ENCODE measurements at regions not wholly inside any gene's neighbourhood (a gene's known extent, or its start where the extent isn't known, plus 50 kb on each side); places are given as distances from the start of the nearest gene placed in this dataset.

- H3K9me3 ChIP-seq (replicated peaks; ENCODE audit: control insufficient read depth, insufficient read depth, low read length): no peaks in the 10 kb centered on the region
- POLR2A ChIA-PET: no interaction called here
- dilution Hi-C loops (cut with MboI; ENCODE audit: extremely low pct_ligation_motif_present, low sequenced_read_pairs) (no loop called here), intact Hi-C loops (cut with micrococcal nuclease) (no loop called here)
- CTCF ChIA-PET: no interaction called here
- no peak overlapping the region for H2AFZ ChIP-seq (ENCODE audit: low read depth, low read length)
- H3K27ac ChIP-seq (ENCODE audit: insufficient read depth, low read depth, low read length): no peak overlapping the region
- no peak overlapping the region for H3K4me2 ChIP-seq (ENCODE audit: insufficient read depth, low read length)
- H3K9me1 ChIP-seq (replicated peaks; ENCODE audit: control insufficient read depth, extremely low read depth, insufficient read depth, low read length): no peaks in the 10 kb centered on the region
- DNase-seq (ENCODE audit: low read depth, low spot score) (no peak), FAIRE-seq (no peak)
- no peaks in the 10 kb centered on the region for H3K4me1 ChIP-seq (ENCODE audit: control insufficient read depth, extremely low read depth, insufficient read depth, low read length)
- no peaks in the 10 kb centered on the region for H3K36me3 ChIP-seq (ENCODE audit: control insufficient read depth in 2 of 2, extremely low read depth in 1 of 2, insufficient read depth in 2 of 2, low read length in 2 of 2)
- H3K79me2 ChIP-seq (ENCODE audit: control insufficient read depth, insufficient read depth, low read length): no peaks in the 10 kb centered on the region
- no TSS peak for BruUV-seq (replicated peaks)
- no peak overlapping the region for H3K4me3 ChIP-seq (replicated peaks in 1 of 3; ENCODE audit: insufficient read depth in 1 of 3, low read depth in 1 of 3, low read length in 3 of 3)
- H4K20me1 ChIP-seq (replicated peaks; ENCODE audit: control insufficient read depth, extremely low read depth, insufficient read depth, low read length): no peaks in the 10 kb centered on the region
- H3K9ac ChIP-seq (replicated peaks; ENCODE audit: extremely low read depth, insufficient read depth, low read length): no peak overlapping the region
- H3K27me3 ChIP-seq (ENCODE audit: control insufficient read depth in 2 of 2, insufficient read depth in 2 of 2, low read length in 2 of 2): no peaks in the 10 kb centered on the region
- TF ChIP-seq POLR2AphosphoS5 (IDR thresholded peaks at IDR 0.05; ENCODE audit: insufficient read depth, low read depth, low read length) (no peak), GATA2 (IDR thresholded peaks at IDR 0.05; ENCODE audit: insufficient read depth, insufficient read length, low read depth, low read length) (no peak), FOS (IDR thresholded peaks at IDR 0.05; ENCODE audit: borderline replicate concordance, insufficient read depth, low read length) (no peak), POLR2A (IDR thresholded peaks at IDR 0.05; ENCODE audit: low read depth, low read length) (no peak), MAX (IDR thresholded peaks at IDR 0.05; ENCODE audit: insufficient read depth, insufficient read length) (no peak), JUN (IDR thresholded peaks at IDR 0.05; ENCODE audit: borderline replicate concordance, insufficient read depth, insufficient read length, low read depth) (no peak), EZH2 (IDR thresholded peaks at IDR 0.05; ENCODE audit: borderline replicate concordance, low read depth, low read length, severe bottlenecking) (no peak), CTCF (IDR thresholded peaks at IDR 0.05; ENCODE audit: extremely low read depth in 1 of 2, insufficient read depth in 1 of 2, low read depth in 1 of 2, low read length in 2 of 2) (no peak), MYC (IDR thresholded peaks at IDR 0.05; ENCODE audit: low read depth, low read length) (no peak)
Measured at GRCh38 chr10:111344804-111345203, 268.0 kb downstream of the ADRA2A start.

Measured in endothelial cell of umbilical vein (primary cell).